ENCODE measurements at regions not wholly inside any gene's neighbourhood (a gene's known extent, or its start where the extent isn't known, plus 50 kb on each side); places are given as distances from the start of the nearest gene placed in this dataset.

- TF ChIP-seq EZH2phosphoT487 (conservative IDR thresholded peaks at IDR 0.05; ENCODE audit: low read length) = no peak
- TF ChIP-seq, protein P1, sequence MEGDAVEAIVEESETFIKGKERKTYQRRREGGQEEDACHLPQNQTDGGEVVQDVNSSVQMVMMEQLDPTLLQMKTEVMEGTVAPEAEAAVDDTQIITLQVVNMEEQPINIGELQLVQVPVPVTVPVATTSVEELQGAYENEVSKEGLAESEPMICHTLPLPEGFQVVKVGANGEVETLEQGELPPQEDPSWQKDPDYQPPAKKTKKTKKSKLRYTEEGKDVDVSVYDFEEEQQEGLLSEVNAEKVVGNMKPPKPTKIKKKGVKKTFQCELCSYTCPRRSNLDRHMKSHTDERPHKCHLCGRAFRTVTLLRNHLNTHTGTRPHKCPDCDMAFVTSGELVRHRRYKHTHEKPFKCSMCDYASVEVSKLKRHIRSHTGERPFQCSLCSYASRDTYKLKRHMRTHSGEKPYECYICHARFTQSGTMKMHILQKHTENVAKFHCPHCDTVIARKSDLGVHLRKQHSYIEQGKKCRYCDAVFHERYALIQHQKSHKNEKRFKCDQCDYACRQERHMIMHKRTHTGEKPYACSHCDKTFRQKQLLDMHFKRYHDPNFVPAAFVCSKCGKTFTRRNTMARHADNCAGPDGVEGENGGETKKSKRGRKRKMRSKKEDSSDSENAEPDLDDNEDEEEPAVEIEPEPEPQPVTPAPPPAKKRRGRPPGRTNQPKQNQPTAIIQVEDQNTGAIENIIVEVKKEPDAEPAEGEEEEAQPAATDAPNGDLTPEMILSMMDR (IDR thresholded peaks at IDR 0.05; ENCODE audit: insufficient read depth, low read length, poor library complexity, severe bottlenecking) = no peak
- Histone ChIP-seq H3K27me3 (ENCODE audit: low read length) (no peaks in the 10 kb centered on the region), H3K9ac (ENCODE audit: low read length) (no peak overlapping the region), H2AFZ (ENCODE audit: low read depth, low read length, severe bottlenecking) (no peak overlapping the region), H3K9me2 (replicated peaks; ENCODE audit: insufficient read depth, low read length) (no peaks in the 10 kb centered on the region), H4K20me1 (ENCODE audit: low read depth, low read length) (no peaks in the 10 kb centered on the region), H3K79me2 (ENCODE audit: insufficient read depth, low read length) (no peaks in the 10 kb centered on the region), H3K4me2 (ENCODE audit: low read depth, low read length, poor library complexity, severe bottlenecking) (no peak overlapping the region), H3K27ac (ENCODE audit: low read depth, low read length) (no peak overlapping the region), H3K36me3 (ENCODE audit: low read length) (no peaks in the 10 kb centered on the region; the same call in 1 of the 2 replicates), H3K9me3 (ENCODE audit: insufficient read depth, low read length) (no peaks in the 10 kb centered on the region), H3F3A (ENCODE audit: insufficient read depth) (no peaks in the 10 kb centered on the region), H3K4me3 (ENCODE audit: insufficient read depth, low read length, poor library complexity, severe bottlenecking) (no peak overlapping the region)
Measured at GRCh38 chr6:100235631-100236030, 229.1 kb downstream of the SIM1 start.

DNA sequence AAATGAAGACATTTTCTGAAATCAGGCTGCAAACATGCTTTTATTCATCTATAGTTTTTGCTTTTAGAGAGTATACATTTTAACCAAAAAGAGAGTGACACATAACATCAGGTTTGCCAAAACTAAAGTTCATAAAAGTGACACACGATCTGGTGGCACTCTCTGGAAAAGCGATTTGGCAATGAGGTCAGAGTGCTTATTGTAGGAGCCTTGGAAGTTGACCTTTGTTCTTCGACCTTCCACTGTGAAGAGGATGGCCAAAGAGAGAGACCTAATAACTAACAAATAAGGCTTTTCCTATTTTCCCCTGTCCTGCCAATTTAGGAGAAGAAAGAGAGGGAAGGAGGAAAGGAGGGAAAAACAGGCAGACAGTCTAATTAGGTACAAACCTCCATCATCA lies 230.1 kb downstream of the SIM1 start:
- H3K79me2 ChIP-seq (ENCODE audit: insufficient read depth, low read length) = no peaks in the 10 kb centered on the region
- H3F3A ChIP-seq (ENCODE audit: insufficient read depth) = no peaks in the 10 kb centered on the region
- no peak overlapping the region for H2AFZ ChIP-seq (ENCODE audit: low read depth, low read length, severe bottlenecking)
- H3K4me2 ChIP-seq (ENCODE audit: low read depth, low read length, poor library complexity, severe bottlenecking) = no peak overlapping the region
- no peak overlapping the region for H3K9ac ChIP-seq (ENCODE audit: low read length)
- no peaks in the 10 kb centered on the region for H3K9me2 ChIP-seq (replicated peaks; ENCODE audit: insufficient read depth, low read length)
- no peak overlapping the region for H3K27ac ChIP-seq (ENCODE audit: low read depth, low read length)
- TF ChIP-seq EZH2phosphoT487 (conservative IDR thresholded peaks at IDR 0.05; ENCODE audit: low read length) = no peak
- TF ChIP-seq, protein P1 (IDR thresholded peaks at IDR 0.05; ENCODE audit: insufficient read depth, low read length, poor library complexity, severe bottlenecking) = no peak
- no peaks in the 10 kb centered on the region for H3K9me3 ChIP-seq (ENCODE audit: insufficient read depth, low read length)
- no peak overlapping the region for H3K4me3 ChIP-seq (ENCODE audit: insufficient read depth, low read length, poor library complexity, severe bottlenecking)
- no peaks in the 10 kb centered on the region for H3K27me3 ChIP-seq (ENCODE audit: low read length)
- H4K20me1 ChIP-seq (ENCODE audit: low read depth, low read length) = no peaks in the 10 kb centered on the region
- H3K36me3 ChIP-seq (ENCODE audit: low read length) = no peaks in the 10 kb centered on the region; the same call in 1 of the 2 replicates

DNA sequence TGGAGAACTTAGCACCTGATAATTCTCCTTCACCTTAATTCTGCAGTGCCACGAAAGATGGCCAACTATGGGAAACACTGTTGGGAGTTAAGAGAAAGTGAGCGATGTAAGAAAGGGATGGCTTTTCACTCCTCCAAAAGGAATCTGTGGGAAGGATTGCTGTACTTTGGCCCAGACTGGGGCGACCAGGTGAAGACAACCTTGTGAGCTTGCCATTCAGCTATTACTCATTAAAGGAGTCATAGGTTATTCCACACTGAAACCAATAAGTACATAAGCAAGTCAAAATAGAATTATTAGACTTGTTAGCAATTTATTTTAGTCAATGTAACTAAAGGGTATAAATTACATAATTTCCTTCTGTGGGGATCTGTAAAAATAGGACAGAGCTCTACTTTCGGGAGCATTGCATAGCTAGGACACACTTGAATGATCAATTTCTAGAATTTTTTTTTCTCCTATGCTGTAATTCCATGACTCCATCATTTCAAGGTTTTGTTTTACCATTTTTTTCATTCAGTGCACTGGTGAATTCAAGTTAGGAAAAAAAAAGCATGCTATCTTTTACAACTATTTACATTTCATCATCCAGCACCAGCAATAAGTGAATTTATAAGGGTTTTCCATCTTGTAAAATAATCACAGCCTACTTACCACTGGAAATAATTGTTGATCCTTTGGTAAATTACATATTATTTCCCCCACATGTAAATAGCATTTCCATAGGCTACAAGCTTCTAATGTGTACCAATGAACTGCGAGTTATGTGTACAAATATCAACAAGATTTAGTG lies 231.7 kb downstream of the SIM1 start:
- Histone ChIP-seq H3K4me3 (ENCODE audit: insufficient read depth, low read length, poor library complexity, severe bottlenecking) (no peak overlapping the region), H3K9me3 (ENCODE audit: insufficient read depth, low read length) (no peaks in the 10 kb centered on the region), H3K9me2 (replicated peaks; ENCODE audit: insufficient read depth, low read length) (no peaks in the 10 kb centered on the region), H3K4me2 (ENCODE audit: low read depth, low read length, poor library complexity, severe bottlenecking) (no peak overlapping the region), H3K27me3 (ENCODE audit: low read length) (no peaks in the 10 kb centered on the region), H3K79me2 (ENCODE audit: insufficient read depth, low read length) (no peaks in the 10 kb centered on the region), H3F3A (ENCODE audit: insufficient read depth) (no peaks in the 10 kb centered on the region), H3K36me3 (ENCODE audit: low read length) (no peaks in the 10 kb centered on the region), H4K20me1 (ENCODE audit: low read depth, low read length) (no peaks in the 10 kb centered on the region), H2AFZ (ENCODE audit: low read depth, low read length, severe bottlenecking) (no peak overlapping the region), H3K9ac (ENCODE audit: low read length) (no peak overlapping the region), H3K27ac (ENCODE audit: low read depth, low read length) (no peak overlapping the region)
- TF ChIP-seq EZH2phosphoT487 (conservative IDR thresholded peaks at IDR 0.05; ENCODE audit: low read length) = no peak
- TF ChIP-seq, protein P1 (IDR thresholded peaks at IDR 0.05; ENCODE audit: insufficient read depth, low read length, poor library complexity, severe bottlenecking) = no peak
